GM12878 (cell line): ENCODE measurements at regions not wholly inside any gene's neighbourhood (a gene's known extent, or its start where the extent isn't known, plus 50 kb on each side); places are given as distances from the start of the nearest gene placed in this dataset.
"Not testable (repeated sequence)": the region's sequence is repeated elsewhere in the genome, so short reads cannot be mapped to it uniquely, and the experiment has no call there.

Source experiments
- ATAC-seq: fragments of 200-7000 bp; cut with Tn5 transposase; 3 replicates; pipeline ENCODE4 v1.9.1; 2020; ENCODE audit warnings: mild to moderate bottlenecking, moderate library complexity
- BruUV-seq: library from RNA; stranded (reverse); fragments of 400-500 nt; replicated peaks from 2 replicates; lab custom pipeline; 2021; lab: Mats Ljungman, UMichigan
- CTCF ChIA-PET: fragments of 300-600 bp; sonication (Branson Sonifier 250); formaldehyde crosslinking; extraction: SDS; loops from one replicate; lab custom pipeline; 2021; ENCODE audit warnings: inconsistent platforms; lab: Yijun Ruan, JAX
- POLR2A ChIA-PET: fragments of 350-600 bp; formaldehyde crosslinking; extraction: SDS; loops from one replicate; lab custom pipeline; 2021; ENCODE audit warnings: inconsistent platforms; lab: Charles Lee
- RAD21 ChIA-PET: fragments of 300-600 bp; sonication (Branson Sonifier 250); formaldehyde crosslinking; loops from one replicate; lab custom pipeline; 2023; ENCODE audit warnings: antibody characterized with exemption; ENCODE audit not compliant: unreplicated experiment; lab: Charles Lee
- SMC1A ChIA-PET: fragments of 300-600 bp; sonication (Branson Sonifier 250); formaldehyde crosslinking; loops from one replicate; lab custom pipeline; 2023; ENCODE audit not compliant: unreplicated experiment, uncharacterized antibody; lab: Charles Lee
- DNase-seq: peaks from one replicate; pipeline ENCODE4 v3.0.0-alpha.2; 2011; ENCODE audit warnings: low read depth, low spot score
- FAIRE-seq: peaks from 3 replicates; lab custom pipeline; 2011; peaks lifted over from hg19 to GRCh38; lab: Jason Lieb, UNC
- H2AFZ ChIP-seq: 2 replicates; pipeline ENCODE4 v1.6.0; 2011; ENCODE audit warnings: low read depth, low read length, control low read depth; ENCODE audit not compliant: control insufficient read depth
- H3K27ac ChIP-seq: 2 replicates; pipeline ENCODE4 v1.5.1; 2011; ENCODE audit warnings: control low read depth; ENCODE audit not compliant: control insufficient read depth, insufficient read depth
- H3K27me3 ChIP-seq, 2 experiments: replicated peaks in 1 of 2; 2 replicates each; pipeline versions ENCODE4 v1.6.0 to v1.6.1; 2011; ENCODE audit warnings: low read length in 1 of 2; ENCODE audit not compliant: control insufficient read depth in 2 of 2, insufficient read depth in 2 of 2
- H3K36me3 ChIP-seq, 2 experiments: 2 replicates each; pipeline ENCODE4 v1.5.1; 2011; ENCODE audit warnings: low read length in 1 of 2; ENCODE audit not compliant: control insufficient read depth in 2 of 2, insufficient read depth in 2 of 2
- H3K4me1 ChIP-seq: 2 replicates; pipeline ENCODE4 v1.6.1; 2011; ENCODE audit warnings: mild to moderate bottlenecking, low read length, moderate library complexity, mixed read lengths; ENCODE audit not compliant: control insufficient read depth, insufficient read depth
- H3K4me2 ChIP-seq: 2 replicates; pipeline ENCODE4 v1.6.0; 2011; ENCODE audit warnings: control low read depth; ENCODE audit not compliant: control insufficient read depth, insufficient read depth
- H3K4me3 ChIP-seq: fragments of 200-600 bp; sonication (generic); 2 replicates; pipeline ENCODE4 v1.5.1; 2016
- H3K79me2 ChIP-seq: 2 replicates; pipeline ENCODE4 v1.6.0; 2011; ENCODE audit warnings: low read length; ENCODE audit not compliant: control insufficient read depth, insufficient read depth
- H3K9ac ChIP-seq: 2 replicates; pipeline ENCODE4 v1.8.0; 2011; ENCODE audit warnings: low read length, control low read depth, mixed read lengths; ENCODE audit not compliant: control insufficient read depth, insufficient read depth
- H3K9me3 ChIP-seq: replicated peaks from 3 replicates; pipeline ENCODE4 v1.5.1; 2011; ENCODE audit warnings: mild to moderate bottlenecking, low read length; ENCODE audit not compliant: control insufficient read depth, insufficient read depth
- H4K20me1 ChIP-seq: 2 replicates; pipeline ENCODE4 v1.6.0; 2011; ENCODE audit not compliant: control insufficient read depth, insufficient read depth
- WGBS: methylation state at CpG from one replicate; pipeline ENCODE4 v1.1.6; 2016; ENCODE audit warnings: low lambda C conversion rate; ENCODE audit not compliant: insufficient replicate concordance, insufficient coverage; ENCODE audit errors: missing lambda C conversion rate; 5-methylcytosine and 5-hydroxymethylcytosine counted together
- in situ Hi-C: fragments of 300-500 bp; cut with MboI; formaldehyde crosslinking; loops from 9 replicates; pipeline ENCODE4 v1.14.3; 2018; ENCODE audit warnings: mixed read lengths
- intact Hi-C: fragments of 100-400 bp; cut with micrococcal nuclease; formaldehyde crosslinking; loops from one replicate; pipeline ENCODE4 v1.14.2; 2022; ENCODE audit not compliant: unreplicated experiment

DNA sequence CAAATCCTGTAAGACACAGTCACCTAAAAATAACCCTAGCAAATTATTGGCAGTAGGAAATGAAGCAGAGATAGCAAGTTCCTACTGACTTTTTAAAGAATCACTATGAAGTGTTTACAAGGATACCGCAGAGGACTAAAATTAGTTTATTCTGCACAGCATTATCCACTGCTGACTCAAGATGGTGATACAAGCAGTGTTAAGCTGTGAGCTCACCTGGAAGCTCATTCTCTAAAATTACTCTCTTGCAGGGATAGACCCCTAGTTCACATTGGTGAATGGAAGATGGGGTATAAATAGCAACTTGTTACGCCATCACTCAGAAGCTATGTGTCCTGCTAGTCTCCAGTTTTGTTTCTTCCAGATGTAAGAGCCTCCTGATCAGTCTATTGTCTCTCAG lies 70.8 kb upstream of the GPR89A start:
- ATAC-seq, BruUV-seq, H3K9ac ChIP-seq, FAIRE-seq, H3K79me2 ChIP-seq, POLR2A ChIA-PET, H2AFZ ChIP-seq, in situ Hi-C loops, SMC1A ChIA-PET, H3K27ac ChIP-seq, H3K4me2 ChIP-seq, H4K20me1 ChIP-seq, RAD21 ChIA-PET, H3K4me1 ChIP-seq, H3K9me3 ChIP-seq, CTCF ChIA-PET, DNase-seq, H3K4me3 ChIP-seq, intact Hi-C loops, H3K27me3 ChIP-seq, H3K36me3 ChIP-seq: not testable (repeated sequence)
- WGBS, result 82% methylated on average over 2 of the region's 2 CpGs

DNA sequence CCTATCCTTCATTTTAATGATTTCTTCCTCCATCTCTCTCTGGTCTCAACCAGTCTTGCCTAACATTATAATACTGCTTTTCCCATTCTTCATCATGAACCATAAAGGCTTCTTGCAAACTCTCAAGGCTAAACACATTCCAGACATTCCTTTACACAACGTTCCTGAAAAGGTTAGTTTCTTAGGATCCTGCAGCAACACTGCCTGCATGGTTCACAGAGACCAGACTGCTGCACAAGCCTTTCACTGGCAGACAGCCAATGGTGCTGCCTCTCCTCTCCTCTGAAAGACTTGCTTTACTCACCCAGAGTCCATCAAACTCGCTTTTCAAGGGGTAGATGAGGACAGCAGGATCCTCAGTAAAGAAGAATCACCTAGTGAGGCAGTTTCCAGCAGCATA lies 72.3 kb upstream of the GPR89A start:
- H3K27ac ChIP-seq, H2AFZ ChIP-seq, BruUV-seq, POLR2A ChIA-PET, FAIRE-seq, ATAC-seq, RAD21 ChIA-PET, DNase-seq, H4K20me1 ChIP-seq, H3K4me2 ChIP-seq, H3K79me2 ChIP-seq, SMC1A ChIA-PET, H3K27me3 ChIP-seq, H3K36me3 ChIP-seq, H3K4me1 ChIP-seq, in situ Hi-C loops, intact Hi-C loops, H3K4me3 ChIP-seq, CTCF ChIA-PET, H3K9me3 ChIP-seq, H3K9ac ChIP-seq: not testable (repeated sequence)
- 0% methylated on average over 1 of the region's 2 CpGs for WGBS

- BruUV-seq, H3K4me2 ChIP-seq, RAD21 ChIA-PET, in situ Hi-C loops, H3K79me2 ChIP-seq, FAIRE-seq, CTCF ChIA-PET, intact Hi-C loops, H3K9me3 ChIP-seq, SMC1A ChIA-PET, H3K27me3 ChIP-seq, H3K36me3 ChIP-seq, H3K27ac ChIP-seq, ATAC-seq, DNase-seq, H3K9ac ChIP-seq, H3K4me1 ChIP-seq, H4K20me1 ChIP-seq, H2AFZ ChIP-seq, POLR2A ChIA-PET, H3K4me3 ChIP-seq: not testable (repeated sequence)
- 0% methylated on average over 1 of the region's 1 CpG for WGBS
These were observed 79.7 kb upstream of the GPR89A start for GRCh38 chr1:145528068-145528564.

- H3K4me1 ChIP-seq, H4K20me1 ChIP-seq, H2AFZ ChIP-seq, FAIRE-seq, BruUV-seq, H3K9ac ChIP-seq, CTCF ChIA-PET, H3K9me3 ChIP-seq, POLR2A ChIA-PET, H3K27me3 ChIP-seq, DNase-seq, ATAC-seq, H3K27ac ChIP-seq, H3K36me3 ChIP-seq, RAD21 ChIA-PET, in situ Hi-C loops, H3K4me3 ChIP-seq, intact Hi-C loops, H3K79me2 ChIP-seq, H3K4me2 ChIP-seq, SMC1A ChIA-PET: not testable (repeated sequence)
- 32% methylated on average over 3 of the region's 3 CpGs for WGBS
These were observed 87.6 kb upstream of the GPR89A start for GRCh38 chr1:145520159-145520558.
